Sigmoid colon (tissue), 6 donors: ENCODE measurements at regions not wholly inside any gene's neighbourhood (a gene's known extent, or its start where the extent isn't known, plus 50 kb on each side); places are given as distances from the start of the nearest gene placed in this dataset.

Experiments
- DNase-seq: peaks from one replicate; pipeline ENCODE4 v3.0.0-alpha.2; 2019
- H3K27ac ChIP-seq, 4 donors: fragments of 200-600 bp; sonication (generic); one replicate each; pipeline ENCODE4 v1.5.1; 2016 to 2019; ENCODE audit warnings: mild to moderate bottlenecking in 1 of 4
- H3K27me3 ChIP-seq, 3 donors: fragments of 200-600 bp; sonication (generic); one replicate each; pipeline ENCODE4 v1.5.1; 2019; ENCODE audit warnings: mild to moderate bottlenecking in 1 of 3
- H3K36me3 ChIP-seq, 4 donors: fragments of 200-600 bp; sonication (generic); one replicate each; pipeline ENCODE4 v1.5.1; 2016 to 2019
- H3K4me1 ChIP-seq, 4 donors: fragments of 200-600 bp; sonication (generic); one replicate each; pipeline ENCODE4 v1.5.1; 2017 to 2019
- H3K4me3 ChIP-seq, 4 donors: fragments of 200-600 bp; sonication (generic); one replicate each; pipeline ENCODE4 v1.5.1; 2017 to 2019; ENCODE audit warnings: mild to moderate bottlenecking in 2 of 4, moderate library complexity in 1 of 4
- H3K9me3 ChIP-seq, 4 donors: fragments of 200-600 bp in 3 of 4; sonication (generic) in 3 of 4; one replicate each; pipeline versions ENCODE4 v1.5.1 to v1.6.1; 2013 to 2019
- CTCF ChIP-seq, 4 experiments: fragments of 450-650 bp in 3 of 4; fragments of 200-600 bp in 1 of 4; IDR thresholded peaks; one replicate each; pipeline ENCODE4 v1.5.1; 2016 to 2019; ENCODE audit warnings: antibody characterized with exemption in 4 of 4, mild to moderate bottlenecking in 3 of 4, moderate library complexity in 2 of 4
- EP300 ChIP-seq, 4 donors: sonication (generic); formaldehyde crosslinking; IDR thresholded peaks; one replicate each; pipeline ENCODE4 v1.6.1; 2017; ENCODE audit warnings: antibody characterized with exemption in 4 of 4
- POLR2A ChIP-seq, 2 donors: fragments of 450-650 bp; IDR thresholded peaks; one replicate each; pipeline ENCODE4 v1.6.1; 2016; ENCODE audit warnings: antibody characterized with exemption in 2 of 2, mild to moderate bottlenecking in 2 of 2, moderate library complexity in 2 of 2
- POLR2AphosphoS5 ChIP-seq, 4 donors: sonication (generic); formaldehyde crosslinking; IDR thresholded peaks; one replicate each; pipeline ENCODE4 v1.6.1; 2017; ENCODE audit warnings: antibody characterized with exemption in 4 of 4
- WGBS, 2 donors: extraction: QIAGEN DNeasy Blood & Tissue Kit; methylation state at CpG; one replicate each; pipeline ENCODE4 v1.1.7; 2013; 5-methylcytosine and 5-hydroxymethylcytosine counted together
- intact Hi-C: fragments of 100-400 bp; cut with DNase I; formaldehyde crosslinking; loops from one replicate; pipeline ENCODE4 v1.15.1; 2023
- donor health status: healthy with polysubstance abuse.
- donor health status: healthy.

- Histone ChIP-seq H3K4me3 (no peak overlapping the region), H3K4me1 (no peaks in the 10 kb centered on the region), H3K9me3 (no peaks in the 10 kb centered on the region), H3K27ac (no peak overlapping the region), H3K36me3 (no peaks in the 10 kb centered on the region), H3K27me3 (peaks cover 5 to 69% (median 16%) of the 10 kb centered on the region in 3 donors)
- TF ChIP-seq CTCF (IDR thresholded peaks at IDR 0.05) (no peak), POLR2AphosphoS5 (IDR thresholded peaks at IDR 0.05) (no peak), EP300 (IDR thresholded peaks at IDR 0.05) (no peak), POLR2A (IDR thresholded peaks at IDR 0.05) (no peak)
- no peak for DNase-seq
- intact Hi-C loops, result no loop called here
These were observed 175.6 kb upstream of the PPP1R26 start for GRCh38 chr9:135303865-135304499.

- H3K9me3 ChIP-seq, result no peaks in the 10 kb centered on the region
- no peak for DNase-seq
- TF ChIP-seq POLR2AphosphoS5 (IDR thresholded peaks at IDR 0.05) (no peak), POLR2A (IDR thresholded peaks at IDR 0.05) (no peak), EP300 (IDR thresholded peaks at IDR 0.05) (no peak), CTCF (IDR thresholded peaks at IDR 0.05) (no peak)
- WGBS, 2 donors, result 64 to 87% methylated on average over 3 of the region's 3 CpGs
- no peak overlapping the region for H3K4me3 ChIP-seq
- H3K27ac ChIP-seq, result no peak overlapping the region
- no peaks in the 10 kb centered on the region for H3K4me1 ChIP-seq
- peaks cover 6 to 69% (median 19%) of the 10 kb centered on the region in 3 donors for H3K27me3 ChIP-seq
- intact Hi-C loops, result no loop called here
- no peaks in the 10 kb centered on the region for H3K36me3 ChIP-seq
These were observed 174.7 kb upstream of the PPP1R26 start for GRCh38 chr9:135304886-135305285.

GRCh38 chr9:135305546-135306180 is 173.9 kb upstream of the PPP1R26 start:
- H3K27me3 ChIP-seq, result peaks cover 5 to 65% (median 12%) of the 10 kb centered on the region in 3 donors
- DNase-seq, result no peak
- H3K4me3 ChIP-seq, result no peak overlapping the region
- H3K4me1 ChIP-seq, result no peaks in the 10 kb centered on the region
- no peaks in the 10 kb centered on the region for H3K9me3 ChIP-seq
- intact Hi-C loops, result no loop called here
- no peaks in the 10 kb centered on the region for H3K36me3 ChIP-seq
- TF ChIP-seq POLR2A (IDR thresholded peaks at IDR 0.05) (no peak), CTCF (IDR thresholded peaks at IDR 0.05) (no peak), POLR2AphosphoS5 (IDR thresholded peaks at IDR 0.05) (no peak), EP300 (IDR thresholded peaks at IDR 0.05) (no peak)
- H3K27ac ChIP-seq, result no peak overlapping the region
- 68 to 71% methylated on average over 12 of the region's 12 CpGs for WGBS, 2 donors

- peaks cover 5 to 54% (median 9%) of the 10 kb centered on the region in 3 donors for H3K27me3 ChIP-seq
- TF ChIP-seq CTCF (IDR thresholded peaks at IDR 0.05) (no peak), POLR2A (IDR thresholded peaks at IDR 0.05) (no peak), EP300 (IDR thresholded peaks at IDR 0.05) (no peak), POLR2AphosphoS5 (IDR thresholded peaks at IDR 0.05) (no peak)
These were observed 172.9 kb upstream of the PPP1R26 start for GRCh38 chr9:135306699-135307098.

More at GRCh38 chr9:135306699-135307098, 172.9 kb upstream of the PPP1R26 start:
- no peaks in the 10 kb centered on the region for H3K9me3 ChIP-seq
- H3K36me3 ChIP-seq, result no peaks in the 10 kb centered on the region
- DNase-seq, result no peak
- intact Hi-C loops, result no loop called here
- no peak overlapping the region for H3K27ac ChIP-seq
- no peaks in the 10 kb centered on the region for H3K4me1 ChIP-seq
- WGBS, 2 donors, result 81 to 83% methylated on average over 12 of the region's 12 CpGs
- no peak overlapping the region for H3K4me3 ChIP-seq
